H1 (cell line): ENCODE measurements at regions not wholly inside any gene's neighbourhood (a gene's known extent, or its start where the extent isn't known, plus 50 kb on each side); places are given as distances from the start of the nearest gene placed in this dataset.

ENCODE experiments used
- CTCF ChIA-PET: fragments of 300-600 bp; sonication (Branson Sonifier 250); formaldehyde crosslinking; loops from one replicate; lab custom pipeline; 2021; ENCODE audit not compliant: partially characterized antibody; lab: Charles Lee
- POLR2A ChIA-PET: fragments of 300-600 bp; sonication (Branson Sonifier 250); formaldehyde crosslinking; loops from one replicate; lab custom pipeline; 2021; ENCODE audit warnings: inconsistent platforms; ENCODE audit not compliant: partially characterized antibody; lab: Charles Lee
- DNase-seq, 2 experiments: peaks; one replicate each; pipeline versions ENCODE4 v3.0.0 to v3.0.0-alpha.2; 2010 to 2022; ENCODE audit warnings: low spot score in 2 of 2, low read depth in 1 of 2, mixed read lengths in 1 of 2
- FAIRE-seq: peaks from 2 replicates; lab custom pipeline; 2011; peaks lifted over from hg19 to GRCh38; lab: Jason Lieb, UNC
- H2AFZ ChIP-seq: 2 replicates; pipeline ENCODE4 v1.8.1; 2012; ENCODE audit warnings: low read length, inconsistent platforms
- H2AK5ac ChIP-seq: 2 replicates; pipeline ENCODE4 v1.6.1; 2013; ENCODE audit warnings: low read depth, low read length
- H2BK120ac ChIP-seq: replicated peaks from 2 replicates; pipeline ENCODE3; 2013; ENCODE audit warnings: low read depth, low read length, inconsistent platforms
- H2BK12ac ChIP-seq: 2 replicates; pipeline ENCODE4 v1.6.1; 2013; ENCODE audit warnings: low read depth, low read length
- H2BK15ac ChIP-seq: 2 replicates; pipeline ENCODE4 v1.6.1; 2013; ENCODE audit warnings: low read length
- H2BK20ac ChIP-seq: 2 replicates; pipeline ENCODE4 v1.6.1; 2013; ENCODE audit warnings: low read length
- H2BK5ac ChIP-seq: 2 replicates; pipeline ENCODE4 v1.6.1; 2013; ENCODE audit warnings: low read depth, low read length
- H3K14ac ChIP-seq: 2 replicates; pipeline ENCODE4 v1.6.1; 2013; ENCODE audit warnings: inconsistent platforms; ENCODE audit not compliant: insufficient read length
- H3K18ac ChIP-seq: 2 replicates; pipeline ENCODE4 v1.6.1; 2013; ENCODE audit warnings: low read length; ENCODE audit errors: extremely low read depth
- H3K23ac ChIP-seq: 2 replicates; pipeline ENCODE4 v1.6.1; 2013; ENCODE audit warnings: inconsistent platforms; ENCODE audit not compliant: insufficient read length
- H3K23me2 ChIP-seq: 2 replicates; pipeline ENCODE4 v1.6.1; 2013; ENCODE audit warnings: low read depth, low read length
- H3K27ac ChIP-seq: 2 replicates; pipeline ENCODE4 v1.6.1; 2011; ENCODE audit warnings: low read depth, low read length, inconsistent platforms
- H3K27me3 ChIP-seq, 4 experiments: replicated peaks in 1 of 4; 1 replicate in 1 of 4; 2 replicates in 3 of 4; pipeline versions ENCODE4 v1.6.1 to v1.8.1; 2011 to 2013; ENCODE audit warnings: low read length in 3 of 4, mild to moderate bottlenecking in 3 of 4, inconsistent platforms in 2 of 4, mixed read lengths in 2 of 4, moderate library complexity in 1 of 4; ENCODE audit not compliant: control insufficient read depth in 3 of 4, insufficient read depth in 3 of 4; ENCODE audit errors: extremely low read depth in 1 of 4
- H3K36me3 ChIP-seq, 4 experiments: 2 replicates each; pipeline versions ENCODE4 v1.6.1 to v1.8.1; 2011 to 2013; ENCODE audit warnings: mild to moderate bottlenecking in 4 of 4, low read length in 3 of 4, moderate library complexity in 2 of 4, control low read depth in 1 of 4, inconsistent platforms in 1 of 4; ENCODE audit not compliant: insufficient read depth in 4 of 4, control insufficient read depth in 2 of 4
- H3K4ac ChIP-seq: replicated peaks from 2 replicates; pipeline ENCODE3; 2013; ENCODE audit warnings: low read length, low read depth, mixed read lengths, inconsistent platforms; ENCODE audit not compliant: insufficient read length
- H3K4me1 ChIP-seq, 4 experiments: replicated peaks in 1 of 4; 1 replicate in 1 of 4; 2 replicates in 3 of 4; pipeline versions ENCODE4 v1.6.1 to v1.8.1; 2011 to 2013; ENCODE audit warnings: low read length in 3 of 4, inconsistent platforms in 2 of 4, mixed read lengths in 1 of 4; ENCODE audit not compliant: insufficient read depth in 4 of 4, control insufficient read depth in 3 of 4
- H3K4me2 ChIP-seq, 2 experiments: 2 replicates each; pipeline versions ENCODE4 v1.6.1 to v1.8.1; 2011 to 2013; ENCODE audit warnings: low read depth in 2 of 2, low read length in 2 of 2, control low read depth in 1 of 2, inconsistent platforms in 1 of 2, mild to moderate bottlenecking in 1 of 2; ENCODE audit not compliant: insufficient read depth in 1 of 2
- H3K4me3 ChIP-seq, 4 experiments: fragments of 200-600, 300-600 bp in 1 of 4; sonication (generic), shearing (Covaris generic), sonication (Bioruptor Twin) in 1 of 4; 2 replicates each; pipeline versions ENCODE4 v1.5.1 to v1.8.1; 2011 to 2016; ENCODE audit warnings: low read length in 4 of 4, low read depth in 3 of 4, control low read depth in 2 of 4, inconsistent platforms in 2 of 4, mild to moderate bottlenecking in 2 of 4, mixed read lengths in 1 of 4, moderate library complexity in 1 of 4; ENCODE audit not compliant: insufficient read depth in 2 of 4; ENCODE audit errors: extremely low read depth in 1 of 4
- H3K56ac ChIP-seq: replicated peaks from 2 replicates; pipeline ENCODE3; 2013; ENCODE audit warnings: low read depth, mild to moderate bottlenecking, mixed read lengths, low read length, inconsistent platforms; ENCODE audit not compliant: insufficient read length
- H3K79me1 ChIP-seq: 2 replicates; pipeline ENCODE4 v1.6.1; 2013; ENCODE audit warnings: low read depth, low read length, control low read depth
- H3K79me2 ChIP-seq, 2 experiments: 2 replicates each; pipeline versions ENCODE4 v1.6.1 to v1.8.1; 2012 to 2013; ENCODE audit warnings: low read length in 2 of 2, mild to moderate bottlenecking in 2 of 2, inconsistent platforms in 1 of 2; ENCODE audit not compliant: insufficient read depth in 2 of 2, control insufficient read depth in 1 of 2
- H3K9ac ChIP-seq, 4 experiments: replicated peaks in 1 of 4; 1 replicate in 1 of 4; 2 replicates in 3 of 4; pipeline versions ENCODE4 v1.6.1 to v1.8.1; 2011 to 2013; ENCODE audit warnings: low read depth in 3 of 4, low read length in 3 of 4, control low read depth in 2 of 4, mild to moderate bottlenecking in 2 of 4, moderate library complexity in 2 of 4, inconsistent platforms in 1 of 4; ENCODE audit errors: extremely low read depth in 1 of 4
- H3K9me3 ChIP-seq, 2 experiments: 2 replicates each; pipeline versions ENCODE4 v1.6.1 to v1.8.1; 2012 to 2013; ENCODE audit warnings: mild to moderate bottlenecking in 2 of 2, moderate library complexity in 2 of 2, control low read depth in 1 of 2, inconsistent platforms in 1 of 2, low read depth in 1 of 2, low read length in 1 of 2, mixed read lengths in 1 of 2; ENCODE audit not compliant: insufficient read depth in 2 of 2
- H4K20me1 ChIP-seq, 2 experiments: replicated peaks in 1 of 2; 2 replicates each; pipeline versions ENCODE3 to v1.8.1; 2011 to 2013; ENCODE audit warnings: inconsistent platforms in 2 of 2, low read length in 2 of 2, mild to moderate bottlenecking in 1 of 2; ENCODE audit not compliant: insufficient read depth in 2 of 2, control insufficient read depth in 1 of 2
- H4K5ac ChIP-seq: 2 replicates; pipeline ENCODE4 v1.6.1; 2013; ENCODE audit warnings: low read length, low read depth, mixed read lengths, inconsistent platforms; ENCODE audit not compliant: insufficient read length
- H4K8ac ChIP-seq: 2 replicates; pipeline ENCODE4 v1.8.0; 2013; ENCODE audit warnings: mild to moderate bottlenecking, moderate library complexity, low read length, inconsistent platforms; ENCODE audit not compliant: insufficient read depth; ENCODE audit errors: extremely low read depth
- H4K91ac ChIP-seq: replicated peaks from 2 replicates; pipeline ENCODE3; 2013; ENCODE audit warnings: low read length, mixed read lengths, inconsistent platforms; ENCODE audit not compliant: insufficient read length
- BCL11A ChIP-seq, 2 experiments: IDR thresholded peaks; one replicate each; pipeline ENCODE4 v1.6.1; 2011; ENCODE audit warnings: low read depth in 2 of 2, low read length in 2 of 2, mild to moderate bottlenecking in 2 of 2
- CHD2 ChIP-seq: IDR thresholded peaks from 2 replicates; pipeline ENCODE4 v1.6.1; 2012; ENCODE audit warnings: low read length, improper control_type of control experiment
- CREB1 ChIP-seq: IDR thresholded peaks from 2 replicates; pipeline ENCODE4 v1.6.1; 2012; ENCODE audit warnings: inconsistent platforms
- CTBP2 ChIP-seq: IDR thresholded peaks from 2 replicates; pipeline ENCODE4 v1.7.0; 2011; ENCODE audit warnings: borderline replicate concordance, mild to moderate bottlenecking, moderate library complexity, mixed read lengths, low read length; ENCODE audit not compliant: insufficient read depth, insufficient read length
- EZH2 ChIP-seq: fragments of 200-600 bp; sonication (generic); IDR thresholded peaks from 2 replicates; pipeline ENCODE4 v1.7.1; 2012; ENCODE audit warnings: low read depth, mild to moderate bottlenecking, moderate library complexity, low read length, inconsistent platforms; ENCODE audit not compliant: severe bottlenecking
- FOSL1 ChIP-seq: IDR thresholded peaks from 2 replicates; pipeline ENCODE4 v1.6.1; 2011; ENCODE audit warnings: mild to moderate bottlenecking, low read depth, low read length, moderate library complexity; ENCODE audit not compliant: insufficient read depth
- RFX5 ChIP-seq: IDR thresholded peaks from 2 replicates; pipeline ENCODE4 v1.6.1; 2011; ENCODE audit warnings: low read depth, low read length, improper control_type of control experiment, borderline replicate concordance
- SAP30 ChIP-seq: fragments of 300-600 bp; sonication (generic); IDR thresholded peaks from 2 replicates; pipeline ENCODE4 v1.7.1; 2012; ENCODE audit warnings: low read length, moderate library complexity, mild to moderate bottlenecking, inconsistent platforms; ENCODE audit not compliant: insufficient read depth, insufficient replicate concordance
- SIX5 ChIP-seq: IDR thresholded peaks from 2 replicates; pipeline ENCODE4 v1.6.1; 2011; ENCODE audit warnings: mild to moderate bottlenecking, low read depth, low read length
- YY1 ChIP-seq: IDR thresholded peaks from 2 replicates; pipeline ENCODE4 v1.6.1; 2011; ENCODE audit warnings: low read depth, mild to moderate bottlenecking, low read length
- TF ChIP-seq, protein P1 (sequence below), 3 experiments: IDR thresholded peaks; 1 replicate in 2 of 3; 2 replicates in 1 of 3; pipeline versions ENCODE4 v1.5.1 to v1.6.1; 2011; ENCODE audit warnings: low read length in 3 of 3, mild to moderate bottlenecking in 3 of 3, inconsistent platforms in 2 of 3, low read depth in 1 of 3, moderate library complexity in 1 of 3; ENCODE audit not compliant: insufficient read depth in 1 of 3; ENCODE audit errors: control extremely low read depth in 1 of 3

GRCh38 chr5:23164971-23165370, 311.8 kb upstream of the CDH12 start:
- Histone ChIP-seq H2AFZ (no peak overlapping the region), H3K14ac (no peak overlapping the region), H2AK5ac (no peak overlapping the region), H4K5ac (no peak overlapping the region), H3K9ac (no peak overlapping the region), H4K8ac (no peak overlapping the region), H2BK12ac (no peak overlapping the region), H3K79me1 (no peaks in the 10 kb centered on the region), H3K23ac (no peak overlapping the region), H3K4me3 (no peak overlapping the region), H3K36me3 (peaks cover 0 to 5% (median 0%) of the 10 kb centered on the region in 4 experiments; a peak in 1 of 8 replicates), H3K79me2 (no peaks in the 10 kb centered on the region), H3K56ac (peak overlapping the region; percentile 77), H2BK20ac (no peak overlapping the region), H3K27ac (no peak overlapping the region), H3K4me1 (peaks cover 0 to 5% (median 0%) of the 10 kb centered on the region in 4 experiments; a peak in 2 of 7 replicates), H4K20me1 (no peaks in the 10 kb centered on the region), H3K27me3 (no peaks in the 10 kb centered on the region), H3K23me2 (no peaks in the 10 kb centered on the region; the same call in 1 of the 2 replicates), H2BK120ac (no peak overlapping the region), H3K18ac (no peak overlapping the region), H2BK15ac (no peak overlapping the region), H3K4ac (no peak overlapping the region), H4K91ac (no peak overlapping the region), H2BK5ac (no peak overlapping the region), H3K9me3 (peaks cover 6 to 7% of the 10 kb centered on the region in 2 experiments; a peak in 1 of 4 replicates), H3K4me2 (no peak overlapping the region)
- ChIA-PET CTCF (interaction anchor here (0.6 to 0.7 kb wide), 2 partner anchors 12 to 382 kb away, joined by 3 to 4 read pairs; no protein-coding TSS in a partner anchor), POLR2A (no interaction called here)
- TF ChIP-seq, protein P1, sequence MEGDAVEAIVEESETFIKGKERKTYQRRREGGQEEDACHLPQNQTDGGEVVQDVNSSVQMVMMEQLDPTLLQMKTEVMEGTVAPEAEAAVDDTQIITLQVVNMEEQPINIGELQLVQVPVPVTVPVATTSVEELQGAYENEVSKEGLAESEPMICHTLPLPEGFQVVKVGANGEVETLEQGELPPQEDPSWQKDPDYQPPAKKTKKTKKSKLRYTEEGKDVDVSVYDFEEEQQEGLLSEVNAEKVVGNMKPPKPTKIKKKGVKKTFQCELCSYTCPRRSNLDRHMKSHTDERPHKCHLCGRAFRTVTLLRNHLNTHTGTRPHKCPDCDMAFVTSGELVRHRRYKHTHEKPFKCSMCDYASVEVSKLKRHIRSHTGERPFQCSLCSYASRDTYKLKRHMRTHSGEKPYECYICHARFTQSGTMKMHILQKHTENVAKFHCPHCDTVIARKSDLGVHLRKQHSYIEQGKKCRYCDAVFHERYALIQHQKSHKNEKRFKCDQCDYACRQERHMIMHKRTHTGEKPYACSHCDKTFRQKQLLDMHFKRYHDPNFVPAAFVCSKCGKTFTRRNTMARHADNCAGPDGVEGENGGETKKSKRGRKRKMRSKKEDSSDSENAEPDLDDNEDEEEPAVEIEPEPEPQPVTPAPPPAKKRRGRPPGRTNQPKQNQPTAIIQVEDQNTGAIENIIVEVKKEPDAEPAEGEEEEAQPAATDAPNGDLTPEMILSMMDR (IDR thresholded peaks at IDR 0.05; ENCODE audit: control extremely low read depth in 1 of 3, insufficient read depth in 1 of 3, low read depth in 1 of 3, low read length in 3 of 3) = no peak
- TF ChIP-seq SAP30 (no peak), CTBP2 (no peak), FOSL1 (no peak), SIX5 (no peak), BCL11A (IDR thresholded peaks at IDR 0.05; ENCODE audit: low read depth in 2 of 2, low read length in 2 of 2) (no peak), CREB1 (no peak), CHD2 (no peak), RFX5 (no peak), EZH2 (no peak), YY1 (no peak)
- no peak for DNase-seq
- FAIRE-seq = no peak
